ENCODE measurements at regions not wholly inside any gene's neighbourhood (a gene's known extent, or its start where the extent isn't known, plus 50 kb on each side); places are given as distances from the start of the nearest gene placed in this dataset.

DNA sequence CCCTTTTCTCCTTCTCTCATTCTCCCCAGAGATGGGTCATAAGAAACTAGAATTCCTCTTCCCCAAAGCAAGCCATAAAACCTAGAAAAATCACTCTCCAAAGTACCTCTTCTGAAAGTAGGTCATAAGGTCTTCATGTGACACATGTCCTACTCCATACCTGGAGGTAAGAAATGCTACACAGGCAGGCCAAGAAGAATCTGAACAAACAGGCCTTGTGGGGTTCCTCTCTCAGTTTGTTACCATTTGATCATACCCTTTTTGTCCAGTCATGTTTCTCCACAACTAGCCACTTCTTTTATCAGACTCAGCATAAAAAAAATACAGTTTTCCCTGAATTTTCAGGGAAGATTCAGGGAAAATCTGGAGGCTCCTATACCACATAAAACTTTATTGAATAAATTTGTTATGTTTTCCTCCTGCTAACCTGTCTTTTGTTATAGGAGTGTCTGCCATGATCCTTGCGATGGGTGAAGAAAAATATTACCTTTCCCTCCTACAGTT lies 134.4 kb upstream of the LMO4 start:
- no peaks in the 10 kb centered on the region for H3K36me3 ChIP-seq (ENCODE audit: low read depth, low read length)
- POLR2A ChIA-PET (ENCODE audit: unreplicated experiment) = no interaction called here
- H3F3A ChIP-seq (ENCODE audit: low read length, unreplicated experiment) = no peaks in the 10 kb centered on the region
- no peak overlapping the region for H3K9ac ChIP-seq (ENCODE audit: low read length)
- H3K9me3 ChIP-seq (ENCODE audit: low read length) = no peaks in the 10 kb centered on the region
- H3K27me3 ChIP-seq (ENCODE audit: low read length) = peaks cover 6% of the 10 kb centered on the region; the same call in 1 of the 2 replicates
- no peaks in the 10 kb centered on the region for H4K20me1 ChIP-seq (ENCODE audit: low read length)
- CTCF ChIA-PET = no interaction called here
- no peaks in the 10 kb centered on the region for H3K79me2 ChIP-seq (ENCODE audit: low read length)
- TF ChIP-seq EZH2 (IDR thresholded peaks at IDR 0.05; ENCODE audit: low read length, unreplicated experiment) (no peak), CTCF (conservative IDR thresholded peaks at IDR 0.05; ENCODE audit: low read depth, low read length) (no peak), EZH2phosphoT487 (IDR thresholded peaks at IDR 0.05; ENCODE audit: borderline replicate concordance, low read length) (no peak)
- no peak for DNase-seq
- H2AFZ ChIP-seq (ENCODE audit: low read length) = no peak overlapping the region
- intact Hi-C loops (cut with micrococcal nuclease) = no loop called here
- H3K27ac ChIP-seq (ENCODE audit: low read length) = no peak overlapping the region
- no TSS peak for BruUV-seq (replicated peaks)
- no peak overlapping the region for H3K4me2 ChIP-seq (ENCODE audit: low read length)
- ATAC-seq = no peak
- no peaks in the 10 kb centered on the region for H3K9me2 ChIP-seq (replicated peaks; ENCODE audit: low read length)
- no peaks in the 10 kb centered on the region for H3K4me1 ChIP-seq (ENCODE audit: insufficient read depth, low read length)
- H3K4me3 ChIP-seq (ENCODE audit: low read length) = no peak overlapping the region

DNA sequence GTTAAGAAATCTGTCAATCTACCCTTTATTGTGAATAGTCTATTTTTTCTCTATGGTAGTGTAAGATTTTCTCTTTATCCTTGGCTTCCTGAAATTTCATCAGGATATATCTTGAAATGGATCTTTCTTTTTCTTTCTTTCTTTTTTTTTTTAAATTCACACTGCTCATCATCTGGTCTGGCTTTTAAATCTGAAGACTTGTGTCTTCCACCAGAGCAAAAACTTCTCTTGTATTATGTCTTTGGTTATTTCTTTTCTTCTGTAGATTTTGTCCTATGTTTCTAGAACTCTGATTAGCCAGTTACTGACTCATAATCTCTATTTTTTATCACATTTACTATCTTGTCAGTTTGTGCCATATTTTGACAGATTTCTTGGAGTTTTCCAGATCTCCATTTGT lies 133.8 kb upstream of the LMO4 start:
- Histone ChIP-seq H3K79me2 (ENCODE audit: low read length) (no peaks in the 10 kb centered on the region), H2AFZ (ENCODE audit: low read length) (no peak overlapping the region), H3K27me3 (ENCODE audit: low read length) (peaks cover 6% of the 10 kb centered on the region; the same call in 1 of the 2 replicates), H3K36me3 (ENCODE audit: low read depth, low read length) (no peaks in the 10 kb centered on the region), H3K4me2 (ENCODE audit: low read length) (no peak overlapping the region), H3K9me3 (ENCODE audit: low read length) (no peaks in the 10 kb centered on the region), H3K4me3 (ENCODE audit: low read length) (no peak overlapping the region), H3K4me1 (ENCODE audit: insufficient read depth, low read length) (no peaks in the 10 kb centered on the region), H4K20me1 (ENCODE audit: low read length) (no peaks in the 10 kb centered on the region), H3K9ac (ENCODE audit: low read length) (no peak overlapping the region), H3K9me2 (replicated peaks; ENCODE audit: low read length) (no peaks in the 10 kb centered on the region), H3F3A (ENCODE audit: low read length, unreplicated experiment) (no peaks in the 10 kb centered on the region), H3K27ac (ENCODE audit: low read length) (no peak overlapping the region)
- no peak for ATAC-seq
- TF ChIP-seq CTCF (conservative IDR thresholded peaks at IDR 0.05; ENCODE audit: low read depth, low read length) (no peak), EZH2phosphoT487 (IDR thresholded peaks at IDR 0.05; ENCODE audit: borderline replicate concordance, low read length) (no peak), EZH2 (IDR thresholded peaks at IDR 0.05; ENCODE audit: low read length, unreplicated experiment) (no peak)
- intact Hi-C loops (cut with micrococcal nuclease) = no loop called here
- DNase-seq = no peak
- POLR2A ChIA-PET (ENCODE audit: unreplicated experiment) = no interaction called here
- CTCF ChIA-PET = no interaction called here
- BruUV-seq (replicated peaks) = no TSS peak

- Histone ChIP-seq H2AFZ (ENCODE audit: low read length) (no peak overlapping the region), H3K27ac (ENCODE audit: low read length) (no peak overlapping the region), H3K4me1 (ENCODE audit: insufficient read depth, low read length) (peaks cover 8% of the 10 kb centered on the region), H3F3A (ENCODE audit: low read length, unreplicated experiment) (no peaks in the 10 kb centered on the region), H3K27me3 (ENCODE audit: low read length) (no peaks in the 10 kb centered on the region; the same call in 1 of the 2 replicates), H3K36me3 (ENCODE audit: low read depth, low read length) (no peaks in the 10 kb centered on the region), H3K9ac (ENCODE audit: low read length) (no peak overlapping the region), H4K20me1 (ENCODE audit: low read length) (no peaks in the 10 kb centered on the region), H3K79me2 (ENCODE audit: low read length) (no peaks in the 10 kb centered on the region), H3K9me3 (ENCODE audit: low read length) (no peaks in the 10 kb centered on the region), H3K9me2 (replicated peaks; ENCODE audit: low read length) (no peaks in the 10 kb centered on the region), H3K4me3 (ENCODE audit: low read length) (no peak overlapping the region), H3K4me2 (ENCODE audit: low read length) (no peak overlapping the region)
- DNase-seq (no peak), ATAC-seq (no peak)
- intact Hi-C loops (cut with micrococcal nuclease) = no loop called here
- no TSS peak for BruUV-seq (replicated peaks)
- ChIA-PET CTCF (no interaction called here), POLR2A (ENCODE audit: unreplicated experiment) (no interaction called here)
- TF ChIP-seq CTCF (conservative IDR thresholded peaks at IDR 0.05; ENCODE audit: low read depth, low read length) = no peak
- TF ChIP-seq EZH2phosphoT487 (IDR thresholded peaks at IDR 0.05; ENCODE audit: borderline replicate concordance, low read length) = no peak
- TF ChIP-seq EZH2 (IDR thresholded peaks at IDR 0.05; ENCODE audit: low read length, unreplicated experiment) = no peak
Measured at GRCh38 chr1:87196110-87196827, 132.4 kb upstream of the LMO4 start.
